HG02763 (cell line): ENCODE measurements at regions not wholly inside any gene's neighbourhood (a gene's known extent, or its start where the extent isn't known, plus 50 kb on each side); places are given as distances from the start of the nearest gene placed in this dataset.
A peak's percentile ranks its signal among the peaks of the same experiment; 100 is the strongest.
"Not testable (repeated sequence)": the region's sequence is repeated elsewhere in the genome, so short reads cannot be mapped to it uniquely, and the experiment has no call there.

Experiments used
- ATAC-seq: cut with Tn5 transposase; IDR thresholded peaks from one replicate; pipeline ENCODE4 v1.9.1; 2021; ENCODE audit warnings: mild to moderate bottlenecking, moderate library complexity; ENCODE audit not compliant: unreplicated experiment

DNA sequence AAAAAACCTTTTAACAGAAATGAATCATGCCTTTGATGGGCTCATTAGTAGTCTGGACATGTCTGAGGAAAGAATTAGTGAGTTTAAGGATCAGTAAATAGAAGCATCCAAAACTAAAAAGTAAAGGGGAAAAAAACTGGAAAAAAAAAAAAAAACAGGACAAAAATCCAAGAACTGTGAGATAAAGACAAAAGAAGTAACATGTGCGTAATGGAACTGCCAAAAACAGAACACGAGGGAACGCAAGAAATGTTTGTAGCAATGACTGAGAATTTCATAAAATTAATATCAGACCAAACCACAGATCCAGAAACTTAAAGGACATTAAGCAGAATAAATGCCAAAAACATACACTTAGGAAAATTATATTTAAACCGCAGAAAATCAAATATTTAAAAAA is 77.4 kb downstream of the MS4A13 start:
- ATAC-seq, result no peak

DNA sequence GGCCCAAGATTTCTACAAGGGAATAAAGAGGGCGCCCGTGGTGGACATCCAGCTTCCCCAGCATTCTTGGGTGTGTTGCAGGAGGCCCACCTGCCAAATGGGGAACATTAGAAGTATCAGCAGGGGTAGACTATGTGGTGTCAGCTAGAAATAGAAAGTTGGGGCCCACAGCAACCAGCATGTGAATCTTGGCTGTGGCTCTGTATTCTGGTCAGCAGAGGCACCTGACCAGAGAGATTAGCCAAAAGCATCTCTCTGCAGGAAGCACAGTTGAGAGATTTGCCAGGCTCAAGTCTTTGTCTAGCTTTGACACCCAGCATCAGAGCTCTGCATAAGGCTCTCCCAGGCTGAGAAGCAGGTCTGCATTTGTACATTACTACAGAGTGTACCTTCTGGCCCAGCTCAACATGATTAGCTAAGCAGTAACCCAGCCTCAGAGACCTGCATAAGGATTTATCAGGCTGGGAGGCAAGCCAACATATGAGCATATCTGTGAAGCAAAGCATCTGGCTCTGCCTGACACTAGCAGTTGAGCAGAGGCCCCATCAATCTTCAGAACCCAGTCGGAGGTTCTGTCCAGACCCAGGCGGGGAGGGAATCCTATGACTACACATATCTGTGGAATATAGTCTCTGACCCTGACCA is 79.9 kb downstream of the MS4A13 start:
- no peak for ATAC-seq

GRCh38 chr11:60607483-60607882 is 91.9 kb upstream of the MS4A8 start:
- ATAC-seq, result no peak

DNA sequence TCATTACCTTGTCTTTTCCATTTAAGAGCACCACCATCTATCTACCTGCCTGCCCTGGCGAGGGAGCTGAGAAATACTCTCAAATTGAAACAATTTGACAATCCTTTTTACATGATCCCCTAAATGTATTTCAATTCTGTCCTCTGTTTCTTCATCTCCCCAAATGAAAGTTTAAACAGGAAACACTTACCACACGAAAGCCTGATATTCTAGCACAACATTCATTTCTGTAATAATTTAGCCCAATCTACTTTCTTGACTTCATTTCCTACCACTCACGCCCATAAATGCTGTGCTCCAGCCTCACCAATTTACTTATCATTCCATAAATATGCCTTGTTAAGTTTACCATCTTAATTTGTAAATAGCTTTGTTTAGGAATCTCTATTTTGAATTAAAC is 89.8 kb upstream of the MS4A8 start:
- no peak for ATAC-seq

- ATAC-seq, result no peak
Measured at GRCh38 chr11:60610702-60611101, 88.7 kb upstream of the MS4A8 start.

GRCh38 chr11:60615497-60615896 is 83.9 kb upstream of the MS4A8 start:
- ATAC-seq, result no peak

DNA sequence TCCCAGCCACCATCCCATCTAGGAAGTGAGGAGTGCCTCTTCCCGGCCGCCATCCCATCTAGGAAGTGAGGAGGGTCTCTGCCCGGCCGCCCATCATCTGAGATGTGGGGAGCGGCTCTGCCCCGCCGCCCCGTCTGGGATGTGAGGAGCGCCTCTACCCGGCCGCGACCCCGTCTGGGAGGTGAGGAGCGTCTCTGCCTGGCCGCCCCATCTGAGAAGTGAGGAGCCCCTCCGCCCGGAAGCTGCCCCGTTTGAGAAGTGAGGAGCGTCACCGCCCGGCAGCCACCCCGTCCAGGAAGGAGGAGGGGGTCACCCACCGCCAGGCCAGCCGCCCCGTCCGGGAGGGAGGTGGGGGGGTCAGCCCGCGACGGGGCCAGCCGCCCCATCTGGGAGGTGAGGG is 77.5 kb upstream of the MS4A8 start:
- ATAC-seq, result not testable (repeated sequence)

- ATAC-seq, result not testable (repeated sequence)
Measured at GRCh38 chr11:60622776-60623175, 76.6 kb upstream of the MS4A8 start.

- ATAC-seq, result no peak
Measured at GRCh38 chr11:60625262-60625661, 74.2 kb upstream of the MS4A8 start.

DNA sequence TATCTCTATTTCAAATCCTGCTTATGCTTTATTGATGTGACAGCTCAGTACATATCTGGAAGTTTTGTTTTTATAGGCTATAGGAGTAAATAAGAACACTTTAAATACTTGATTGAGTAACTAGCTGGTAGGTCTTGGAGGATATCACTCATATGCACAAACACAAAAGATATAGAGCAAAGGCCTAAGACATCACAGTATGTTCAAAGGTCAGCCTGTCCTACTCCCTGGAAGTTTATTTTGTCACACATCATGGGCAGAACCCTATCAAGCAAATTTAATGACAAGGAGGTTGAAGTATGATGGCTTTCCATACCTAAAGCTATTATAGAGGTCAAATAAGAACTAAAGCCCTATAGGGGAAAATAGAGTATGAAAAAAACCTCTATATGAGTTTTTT is 70.0 kb upstream of the MS4A8 start:
- ATAC-seq, result no peak

DNA sequence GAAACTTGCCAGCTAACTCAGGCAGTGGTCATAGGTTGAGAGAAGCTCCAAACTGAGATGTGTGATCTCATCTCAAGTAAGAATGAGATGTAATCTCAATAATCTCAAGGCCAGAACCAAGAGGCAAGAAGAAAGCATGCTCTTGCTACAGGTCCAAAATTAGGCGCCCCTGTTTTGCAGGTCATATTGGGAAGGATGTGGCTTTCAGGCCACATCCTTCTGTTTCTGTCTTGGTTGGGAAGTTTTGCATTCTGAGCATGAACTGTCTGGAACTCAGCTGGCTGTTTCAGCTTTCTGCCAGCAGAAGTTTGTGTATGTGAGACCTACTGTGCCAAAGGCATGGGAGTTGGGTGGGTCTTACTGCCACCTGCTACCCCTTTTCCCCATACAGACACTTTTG is 67.5 kb upstream of the MS4A8 start:
- no peak for ATAC-seq

GRCh38 chr11:60633645-60634044 is 65.8 kb upstream of the MS4A8 start:
- ATAC-seq, result peak; percentile 72

DNA sequence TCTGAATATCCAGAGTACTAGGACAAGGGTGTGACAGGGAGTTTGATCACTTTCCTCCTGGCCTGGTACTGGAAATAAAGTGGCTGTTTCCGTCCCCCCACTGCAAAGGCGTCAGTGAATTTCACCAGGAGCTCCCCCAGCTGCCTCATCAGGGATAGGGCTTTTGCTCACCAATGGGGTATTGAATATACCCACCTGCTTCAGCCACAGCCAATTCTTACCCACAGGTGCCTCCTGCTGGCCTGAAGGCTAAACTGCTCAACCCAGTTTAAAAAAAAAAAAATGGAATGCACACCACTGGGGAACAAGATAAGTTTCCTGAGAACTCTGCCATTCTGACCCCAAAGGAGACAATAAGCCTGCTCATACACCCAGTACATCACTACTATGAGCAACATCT is 65.3 kb upstream of the MS4A8 start:
- peak; percentile 36 for ATAC-seq

GRCh38 chr11:60641940-60642339 is 57.5 kb upstream of the MS4A8 start:
- ATAC-seq, result no peak

- no peak for ATAC-seq
Measured at GRCh38 chr11:60647087-60647486, 52.3 kb upstream of the MS4A8 start.
